H1 (cell line): ENCODE measurements at regions not wholly inside any gene's neighbourhood (a gene's known extent, or its start where the extent isn't known, plus 50 kb on each side); places are given as distances from the start of the nearest gene placed in this dataset.

Experiments
- CBX8 ChIP-seq: fragments of 300-800, 300-1000 bp; sonication (generic); IDR thresholded peaks from 2 replicates; pipeline ENCODE4 v1.7.1; 2016; ENCODE audit warnings: low read depth, low read length, borderline replicate concordance
- CTBP2 ChIP-seq: IDR thresholded peaks from 2 replicates; pipeline ENCODE4 v1.7.0; 2011; ENCODE audit warnings: borderline replicate concordance, mild to moderate bottlenecking, moderate library complexity, mixed read lengths, low read length; ENCODE audit not compliant: insufficient read depth, insufficient read length
- PHF8 ChIP-seq: fragments of 200-600 bp; sonication (generic); conservative IDR thresholded peaks from 2 replicates; pipeline ENCODE4 v1.7.1; 2012; ENCODE audit warnings: low read depth, mild to moderate bottlenecking, inconsistent platforms, low read length, moderate library complexity
- POLR2A ChIP-seq, 2 experiments: IDR thresholded peaks; 1 replicate in 1 of 2; 2 replicates in 1 of 2; pipeline ENCODE4 v1.6.1; 2011; ENCODE audit warnings: low read depth in 2 of 2, low read length in 2 of 2, mild to moderate bottlenecking in 2 of 2; ENCODE audit errors: control extremely low read depth in 1 of 2
- RFX5 ChIP-seq: IDR thresholded peaks from 2 replicates; pipeline ENCODE4 v1.6.1; 2011; ENCODE audit warnings: low read depth, low read length, improper control_type of control experiment, borderline replicate concordance
- RXRA ChIP-seq: IDR thresholded peaks from 2 replicates; pipeline ENCODE4 v1.6.1; 2011; ENCODE audit warnings: low read depth, mild to moderate bottlenecking, low read length, moderate library complexity; ENCODE audit not compliant: insufficient read depth
- TAF1 ChIP-seq: IDR thresholded peaks from 2 replicates; pipeline ENCODE4 v1.6.1; 2011; ENCODE audit warnings: mild to moderate bottlenecking, low read depth, low read length
- TF ChIP-seq, protein P1 (sequence below), 3 experiments: IDR thresholded peaks; 1 replicate in 2 of 3; 2 replicates in 1 of 3; pipeline versions ENCODE4 v1.5.1 to v1.6.1; 2011; ENCODE audit warnings: low read length in 3 of 3, mild to moderate bottlenecking in 3 of 3, inconsistent platforms in 2 of 3, low read depth in 1 of 3, moderate library complexity in 1 of 3; ENCODE audit not compliant: insufficient read depth in 1 of 3; ENCODE audit errors: control extremely low read depth in 1 of 3
- TF ChIP-seq, protein P2 (sequence below): IDR thresholded peaks from 2 replicates; pipeline ENCODE4 v1.6.1; 2011; ENCODE audit warnings: low read depth, mild to moderate bottlenecking, low read length; ENCODE audit not compliant: insufficient read depth

DNA sequence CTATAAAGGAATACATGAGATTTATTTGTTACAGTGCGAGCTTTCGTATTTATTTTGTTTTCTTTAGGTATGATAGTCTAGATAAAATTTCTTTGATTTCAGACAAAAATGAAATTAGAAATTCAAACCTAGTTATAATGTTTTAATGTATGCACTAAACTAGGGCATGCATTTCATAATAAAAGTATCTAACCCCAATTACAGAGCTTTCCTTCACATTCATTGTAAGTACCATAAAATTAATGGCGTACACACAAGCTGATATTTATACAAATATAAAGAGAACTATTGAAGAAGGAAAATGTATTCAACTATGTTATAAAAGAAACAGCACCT lies 120.2 kb downstream of the GXYLT1 start (continued):
- TF ChIP-seq POLR2A (IDR thresholded peaks at IDR 0.05; ENCODE audit: control extremely low read depth in 1 of 2, low read depth in 2 of 2, low read length in 2 of 2) (no peak), RFX5 (no peak), RXRA (no peak), CBX8 (no peak), CTBP2 (no peak), TAF1 (no peak), PHF8 (no peak)
- TF ChIP-seq, protein P1, sequence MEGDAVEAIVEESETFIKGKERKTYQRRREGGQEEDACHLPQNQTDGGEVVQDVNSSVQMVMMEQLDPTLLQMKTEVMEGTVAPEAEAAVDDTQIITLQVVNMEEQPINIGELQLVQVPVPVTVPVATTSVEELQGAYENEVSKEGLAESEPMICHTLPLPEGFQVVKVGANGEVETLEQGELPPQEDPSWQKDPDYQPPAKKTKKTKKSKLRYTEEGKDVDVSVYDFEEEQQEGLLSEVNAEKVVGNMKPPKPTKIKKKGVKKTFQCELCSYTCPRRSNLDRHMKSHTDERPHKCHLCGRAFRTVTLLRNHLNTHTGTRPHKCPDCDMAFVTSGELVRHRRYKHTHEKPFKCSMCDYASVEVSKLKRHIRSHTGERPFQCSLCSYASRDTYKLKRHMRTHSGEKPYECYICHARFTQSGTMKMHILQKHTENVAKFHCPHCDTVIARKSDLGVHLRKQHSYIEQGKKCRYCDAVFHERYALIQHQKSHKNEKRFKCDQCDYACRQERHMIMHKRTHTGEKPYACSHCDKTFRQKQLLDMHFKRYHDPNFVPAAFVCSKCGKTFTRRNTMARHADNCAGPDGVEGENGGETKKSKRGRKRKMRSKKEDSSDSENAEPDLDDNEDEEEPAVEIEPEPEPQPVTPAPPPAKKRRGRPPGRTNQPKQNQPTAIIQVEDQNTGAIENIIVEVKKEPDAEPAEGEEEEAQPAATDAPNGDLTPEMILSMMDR (IDR thresholded peaks at IDR 0.05; ENCODE audit: control extremely low read depth in 1 of 3, insufficient read depth in 1 of 3, low read depth in 1 of 3, low read length in 3 of 3): no peak
- TF ChIP-seq, protein P2, sequence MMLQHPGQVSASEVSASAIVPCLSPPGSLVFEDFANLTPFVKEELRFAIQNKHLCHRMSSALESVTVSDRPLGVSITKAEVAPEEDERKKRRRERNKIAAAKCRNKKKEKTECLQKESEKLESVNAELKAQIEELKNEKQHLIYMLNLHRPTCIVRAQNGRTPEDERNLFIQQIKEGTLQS: no peak
- TF ChIP-seq, all 59 proteins: peak for 0
